ENCODE measurements at regions not wholly inside any gene's neighbourhood (a gene's known extent, or its start where the extent isn't known, plus 50 kb on each side); places are given as distances from the start of the nearest gene placed in this dataset.

- dilution Hi-C loops (cut with HindIII; ENCODE audit: low sequenced_read_pairs, unreplicated experiment) (no loop called here), in situ Hi-C loops (cut with MboI; ENCODE audit: low sequenced_read_pairs) (no loop called here), intact Hi-C loops (cut with micrococcal nuclease) (no loop called here)
- no peak overlapping the region for H3K23ac ChIP-seq (ENCODE audit: low read depth, low read length)
- H3K56ac ChIP-seq (ENCODE audit: extremely low read depth, insufficient read depth, low read length) = no peak overlapping the region
- no peak overlapping the region for H2AFZ ChIP-seq (replicated peaks; ENCODE audit: low read length, poor library complexity)
- no peak overlapping the region for H4K91ac ChIP-seq (ENCODE audit: insufficient read depth, low read depth, low read length)
- H2BK5ac ChIP-seq (ENCODE audit: low read depth, low read length, poor library complexity, severe bottlenecking) = no peak overlapping the region
- H3K4me3 ChIP-seq (ENCODE audit: insufficient read depth, low read depth, low read length) = no peak overlapping the region
- H3K27ac ChIP-seq (ENCODE audit: insufficient read depth, low read length) = no peak overlapping the region
- H3K4me1 ChIP-seq (ENCODE audit: control insufficient read depth, insufficient read depth, low read length) = no peaks in the 10 kb centered on the region
- no peaks in the 10 kb centered on the region for H3K27me3 ChIP-seq (ENCODE audit: control insufficient read depth, insufficient read depth, low read length)
- TF ChIP-seq, protein P1, sequence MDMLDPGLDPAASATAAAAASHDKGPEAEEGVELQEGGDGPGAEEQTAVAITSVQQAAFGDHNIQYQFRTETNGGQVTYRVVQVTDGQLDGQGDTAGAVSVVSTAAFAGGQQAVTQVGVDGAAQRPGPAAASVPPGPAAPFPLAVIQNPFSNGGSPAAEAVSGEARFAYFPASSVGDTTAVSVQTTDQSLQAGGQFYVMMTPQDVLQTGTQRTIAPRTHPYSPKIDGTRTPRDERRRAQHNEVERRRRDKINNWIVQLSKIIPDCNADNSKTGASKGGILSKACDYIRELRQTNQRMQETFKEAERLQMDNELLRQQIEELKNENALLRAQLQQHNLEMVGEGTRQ (IDR thresholded peaks at IDR 0.05; ENCODE audit: low read depth, low read length) = no peak
- TF ChIP-seq MXI1 (IDR thresholded peaks at IDR 0.05; ENCODE audit: borderline replicate concordance, low read depth, low read length) = no peak
- no peak for TF ChIP-seq POLR2A (IDR thresholded peaks at IDR 0.05; ENCODE audit: low read depth, low read length)
- TF ChIP-seq RCOR1 (IDR thresholded peaks at IDR 0.05; ENCODE audit: insufficient replicate concordance, low read length) = no peak
- no peak for TF ChIP-seq RAD21 (IDR thresholded peaks at IDR 0.05; ENCODE audit: low read length)
- no peak for TF ChIP-seq RFX5 (IDR thresholded peaks at IDR 0.05; ENCODE audit: low read depth, low read length)
- TF ChIP-seq MAFK (IDR thresholded peaks at IDR 0.05; ENCODE audit: low read depth, low read length) = no peak
- TF ChIP-seq, protein P2, sequence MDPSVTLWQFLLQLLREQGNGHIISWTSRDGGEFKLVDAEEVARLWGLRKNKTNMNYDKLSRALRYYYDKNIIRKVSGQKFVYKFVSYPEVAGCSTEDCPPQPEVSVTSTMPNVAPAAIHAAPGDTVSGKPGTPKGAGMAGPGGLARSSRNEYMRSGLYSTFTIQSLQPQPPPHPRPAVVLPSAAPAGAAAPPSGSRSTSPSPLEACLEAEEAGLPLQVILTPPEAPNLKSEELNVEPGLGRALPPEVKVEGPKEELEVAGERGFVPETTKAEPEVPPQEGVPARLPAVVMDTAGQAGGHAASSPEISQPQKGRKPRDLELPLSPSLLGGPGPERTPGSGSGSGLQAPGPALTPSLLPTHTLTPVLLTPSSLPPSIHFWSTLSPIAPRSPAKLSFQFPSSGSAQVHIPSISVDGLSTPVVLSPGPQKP (IDR thresholded peaks at IDR 0.05; ENCODE audit: borderline replicate concordance, low read depth, low read length) = no peak
- no peak for TF ChIP-seq SMC3 (IDR thresholded peaks at IDR 0.05; ENCODE audit: low read depth, low read length)
- no peak for TF ChIP-seq NFE2L2 (IDR thresholded peaks at IDR 0.05; ENCODE audit: low read depth, low read length)
- H3K18ac ChIP-seq (ENCODE audit: low read depth, low read length) = no peak overlapping the region
- DNase-seq (no peak), ATAC-seq (ENCODE audit: low read depth) (no peak)
- H3K9ac ChIP-seq (ENCODE audit: low read depth, low read length) = no peak overlapping the region
- H2AK5ac ChIP-seq (ENCODE audit: low read depth, low read length) = no peak overlapping the region
- no peak overlapping the region for H2BK15ac ChIP-seq (ENCODE audit: low read depth, low read length)
- no TSS peak for BruUV-seq (replicated peaks)
- CTCF ChIA-PET = no interaction called here
- no peaks in the 10 kb centered on the region for H3K36me3 ChIP-seq (ENCODE audit: control insufficient read depth, insufficient read depth, low read length)
- no peak overlapping the region for H2BK120ac ChIP-seq (ENCODE audit: low read depth, low read length)
- H3K14ac ChIP-seq (replicated peaks; ENCODE audit: low read depth, low read length) = no peak overlapping the region
- WGBS, 2 experiments (ENCODE audit: extremely low coverage in 2 of 2, insufficient read length in 1 of 2) = no CpG with 5 or more reads among the region's 2 CpGs
- no peak overlapping the region for H2BK20ac ChIP-seq (ENCODE audit: low read depth, low read length)
- no peaks in the 10 kb centered on the region for H3K9me1 ChIP-seq (ENCODE audit: insufficient read depth, low read length)
- H4K5ac ChIP-seq (ENCODE audit: low read depth, low read length) = no peak overlapping the region
- H4K8ac ChIP-seq (ENCODE audit: low read depth in 2 of 2, low read length in 2 of 2) = no peak overlapping the region
- no peak overlapping the region for H3K4ac ChIP-seq (ENCODE audit: low read depth, low read length)
- no peak overlapping the region for H2AK9ac ChIP-seq (replicated peaks; ENCODE audit: low read depth, low read length, poor library complexity)
- no peaks in the 10 kb centered on the region for H4K20me1 ChIP-seq (ENCODE audit: insufficient read depth, low read length)
- POLR2A ChIA-PET (ENCODE audit: unreplicated experiment) = no interaction called here
- H3K4me2 ChIP-seq (ENCODE audit: low read depth, low read length) = no peak overlapping the region
- H3K79me1 ChIP-seq (ENCODE audit: low read depth in 1 of 2, low read length in 2 of 2) = no peaks in the 10 kb centered on the region
- peaks cover 4% of the 10 kb centered on the region for H3K9me3 ChIP-seq (ENCODE audit: control insufficient read depth, insufficient read depth, low read length)
These were observed 2117.9 kb upstream of the C9orf72 start for GRCh38 chr9:29691145-29691544.
